ENCODE measurements at regions not wholly inside any gene's neighbourhood (a gene's known extent, or its start where the extent isn't known, plus 50 kb on each side); places are given as distances from the start of the nearest gene placed in this dataset.

- no peak for TF ChIP-seq CTCF (IDR thresholded peaks at IDR 0.05; ENCODE audit: low read depth, low read length)
- in situ Hi-C loops (cut with HindIII; ENCODE audit: low sequenced_read_pairs) = no loop called here
- H3K4me3 ChIP-seq (ENCODE audit: low read depth, low read length) = no peak overlapping the region
- DNase-seq (ENCODE audit: low read depth, low spot score) = no peak
Measured at GRCh38 chr16:85276721-85277120, 164.4 kb upstream of the CIBAR2 start.

- DNase-seq (ENCODE audit: low read depth, low spot score) = no peak
- in situ Hi-C loops (cut with HindIII; ENCODE audit: low sequenced_read_pairs) = no loop called here
- TF ChIP-seq CTCF (IDR thresholded peaks at IDR 0.05; ENCODE audit: low read depth, low read length) = no peak
- no peak overlapping the region for H3K4me3 ChIP-seq (ENCODE audit: low read depth, low read length)
Measured at GRCh38 chr16:85278839-85279238, 166.6 kb upstream of the CIBAR2 start.

- in situ Hi-C loops (cut with HindIII; ENCODE audit: low sequenced_read_pairs) = no loop called here
Measured at GRCh38 chr16:85279402-85279801, 167.1 kb upstream of the CIBAR2 start.

GRCh38 chr16:85279825-85280545 lies 167.7 kb upstream of the CIBAR2 start:
- TF ChIP-seq CTCF (IDR thresholded peaks at IDR 0.05; ENCODE audit: low read depth, low read length) = no peak
- no peak for DNase-seq (ENCODE audit: low read depth, low spot score)
- H3K4me3 ChIP-seq (ENCODE audit: low read depth, low read length) = no peak overlapping the region
- in situ Hi-C loops (cut with HindIII; ENCODE audit: low sequenced_read_pairs) = no loop called here

More at GRCh38 chr16:85279402-85279801, 167.1 kb upstream of the CIBAR2 start:
- DNase-seq (ENCODE audit: low read depth, low spot score) = no peak
- no peak overlapping the region for H3K4me3 ChIP-seq (ENCODE audit: low read depth, low read length)
- no peak for TF ChIP-seq CTCF (IDR thresholded peaks at IDR 0.05; ENCODE audit: low read depth, low read length)

- no peak overlapping the region for H3K4me3 ChIP-seq (ENCODE audit: low read depth, low read length)
- in situ Hi-C loops (cut with HindIII; ENCODE audit: low sequenced_read_pairs) = no loop called here
- no peak for TF ChIP-seq CTCF (IDR thresholded peaks at IDR 0.05; ENCODE audit: low read depth, low read length)
- no peak for DNase-seq (ENCODE audit: low read depth, low spot score)
Measured at GRCh38 chr16:85281181-85281580, 168.9 kb upstream of the CIBAR2 start.

GRCh38 chr16:85282842-85283241 lies 170.6 kb upstream of the CIBAR2 start:
- in situ Hi-C loops (cut with HindIII; ENCODE audit: low sequenced_read_pairs) = no loop called here

More at GRCh38 chr16:85282842-85283241, 170.6 kb upstream of the CIBAR2 start:
- TF ChIP-seq CTCF (IDR thresholded peaks at IDR 0.05; ENCODE audit: low read depth, low read length) = no peak
- DNase-seq (ENCODE audit: low read depth, low spot score) = no peak
- no peak overlapping the region for H3K4me3 ChIP-seq (ENCODE audit: low read depth, low read length)

All from astrocyte of the spinal cord (primary cell).